ENCODE measurements at regions not wholly inside any gene's neighbourhood (a gene's known extent, or its start where the extent isn't known, plus 50 kb on each side); places are given as distances from the start of the nearest gene placed in this dataset.

DNA sequence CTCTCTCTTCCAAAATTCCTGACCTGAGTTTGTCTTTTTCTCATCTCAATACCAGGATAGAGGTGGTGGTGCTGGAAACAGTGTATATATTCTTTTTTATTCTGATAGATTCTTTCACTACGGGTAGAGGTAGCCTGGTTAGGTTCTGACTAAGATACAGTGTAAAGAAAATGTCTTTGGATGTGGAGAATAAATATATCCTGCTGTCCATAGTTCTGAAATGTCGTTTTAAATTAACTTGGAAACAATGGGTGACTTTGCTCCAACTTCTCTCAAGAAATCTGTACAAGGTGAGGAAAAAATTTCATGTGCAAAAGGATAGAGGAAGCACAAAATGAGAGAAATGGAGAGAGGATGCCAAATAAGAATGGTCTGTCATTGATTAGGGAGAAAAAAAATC is 546.1 kb downstream of the GBA3 start:
- TF ChIP-seq POLR2A (IDR thresholded peaks at IDR 0.05) (no peak), POLR2AphosphoS5 (IDR thresholded peaks at IDR 0.05) (no peak), EP300 (IDR thresholded peaks at IDR 0.05) (no peak)
- TF ChIP-seq, protein P1, sequence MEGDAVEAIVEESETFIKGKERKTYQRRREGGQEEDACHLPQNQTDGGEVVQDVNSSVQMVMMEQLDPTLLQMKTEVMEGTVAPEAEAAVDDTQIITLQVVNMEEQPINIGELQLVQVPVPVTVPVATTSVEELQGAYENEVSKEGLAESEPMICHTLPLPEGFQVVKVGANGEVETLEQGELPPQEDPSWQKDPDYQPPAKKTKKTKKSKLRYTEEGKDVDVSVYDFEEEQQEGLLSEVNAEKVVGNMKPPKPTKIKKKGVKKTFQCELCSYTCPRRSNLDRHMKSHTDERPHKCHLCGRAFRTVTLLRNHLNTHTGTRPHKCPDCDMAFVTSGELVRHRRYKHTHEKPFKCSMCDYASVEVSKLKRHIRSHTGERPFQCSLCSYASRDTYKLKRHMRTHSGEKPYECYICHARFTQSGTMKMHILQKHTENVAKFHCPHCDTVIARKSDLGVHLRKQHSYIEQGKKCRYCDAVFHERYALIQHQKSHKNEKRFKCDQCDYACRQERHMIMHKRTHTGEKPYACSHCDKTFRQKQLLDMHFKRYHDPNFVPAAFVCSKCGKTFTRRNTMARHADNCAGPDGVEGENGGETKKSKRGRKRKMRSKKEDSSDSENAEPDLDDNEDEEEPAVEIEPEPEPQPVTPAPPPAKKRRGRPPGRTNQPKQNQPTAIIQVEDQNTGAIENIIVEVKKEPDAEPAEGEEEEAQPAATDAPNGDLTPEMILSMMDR (IDR thresholded peaks at IDR 0.05), result no peak
